ENCODE measurements at regions not wholly inside any gene's neighbourhood (a gene's known extent, or its start where the extent isn't known, plus 50 kb on each side); places are given as distances from the start of the nearest gene placed in this dataset.
"Not testable (repeated sequence)": the region's sequence is repeated elsewhere in the genome, so short reads cannot be mapped to it uniquely, and the experiment has no call there.

DNA sequence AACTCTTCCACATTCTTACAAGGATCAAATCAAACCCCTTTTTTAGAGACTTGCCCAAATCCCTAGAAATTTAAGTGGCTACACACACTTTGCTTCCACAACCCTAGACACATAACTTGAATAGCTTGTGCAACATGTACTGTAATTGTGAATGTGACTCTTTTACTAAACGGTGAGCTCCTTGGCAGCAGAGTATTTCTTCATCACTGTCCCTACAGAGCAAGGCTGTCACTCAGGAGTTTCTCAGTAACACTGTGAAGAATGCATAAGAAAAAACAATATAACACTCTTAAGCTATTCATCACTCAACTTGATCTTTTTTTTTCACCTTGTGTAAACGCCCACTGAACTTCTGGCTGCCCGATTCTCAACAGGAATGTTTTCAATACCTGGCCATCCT is 53.8 kb upstream of the ADAMTS18 start:
- DNase-seq (ENCODE audit: low read depth), result no peak

DNA sequence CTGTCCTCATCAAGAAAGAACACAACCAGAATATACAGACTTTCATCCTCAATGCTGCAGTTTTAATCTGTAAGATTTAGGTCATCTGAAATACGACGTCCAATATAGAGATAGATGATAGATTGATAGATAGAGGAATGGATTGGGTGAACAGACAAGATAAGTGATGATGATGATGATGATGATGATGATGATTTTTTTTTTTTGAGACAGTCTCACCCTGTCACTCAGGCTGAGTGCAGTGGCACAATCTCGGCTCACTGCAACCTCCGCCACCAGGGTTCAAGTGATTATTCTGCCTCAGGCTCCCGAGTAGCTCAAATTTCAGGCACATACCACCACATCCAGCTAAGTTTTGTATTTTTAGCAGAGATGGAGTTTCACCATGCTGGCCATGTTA is 56.3 kb upstream of the ADAMTS18 start:
- DNase-seq (ENCODE audit: low read depth), result no peak

- DNase-seq (ENCODE audit: low read depth), result no peak
These were observed 62.1 kb upstream of the ADAMTS18 start for GRCh38 chr16:77496934-77497333.

DNA sequence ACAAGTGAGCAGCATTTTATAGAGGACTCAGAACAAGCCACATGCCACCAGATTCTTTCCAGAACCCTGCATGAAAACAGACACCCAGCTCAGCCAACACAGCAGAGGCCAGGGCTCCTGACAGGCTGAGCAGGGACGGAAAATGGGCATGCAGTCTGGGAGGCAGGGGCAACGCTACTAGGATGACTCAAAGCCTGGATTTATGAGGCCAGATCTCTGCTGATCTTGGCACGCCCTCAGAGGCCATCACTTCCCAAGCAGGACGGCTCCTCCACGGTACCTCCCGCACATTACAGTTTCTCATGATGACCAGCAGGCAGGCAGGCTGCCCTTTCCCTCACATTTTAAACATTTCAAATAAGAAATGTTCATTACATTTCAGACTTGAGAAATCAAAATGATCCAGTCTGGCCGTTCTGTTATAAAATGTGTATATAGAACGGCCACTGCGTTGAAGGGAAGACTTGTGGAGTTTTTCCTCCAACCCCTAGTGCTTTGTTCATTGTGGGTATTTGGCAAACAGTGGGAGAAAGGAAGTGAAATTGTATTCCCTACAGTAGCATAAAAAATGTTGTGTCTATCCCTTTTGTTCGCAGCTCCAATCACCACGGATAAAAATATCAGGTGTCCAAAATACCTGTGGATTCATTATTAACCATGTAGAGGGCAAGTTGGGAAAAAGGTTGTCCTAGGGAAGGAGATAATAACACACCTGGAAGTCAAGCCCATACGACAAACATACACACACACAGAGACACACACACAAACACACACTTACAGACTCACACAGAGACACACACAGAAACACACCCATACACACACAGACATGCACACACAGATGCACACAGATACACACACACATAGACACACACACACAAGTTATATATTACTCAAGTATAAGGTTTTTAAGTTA is 64.8 kb upstream of the ADAMTS18 start:
- DNase-seq (ENCODE audit: low read depth), result no peak

GRCh38 chr16:77500286-77500598 is 65.4 kb upstream of the ADAMTS18 start:
- no peak for DNase-seq (ENCODE audit: low read depth)

- no peak for DNase-seq (ENCODE audit: low read depth)
These were observed 66.3 kb upstream of the ADAMTS18 start for GRCh38 chr16:77500934-77501664.

DNA sequence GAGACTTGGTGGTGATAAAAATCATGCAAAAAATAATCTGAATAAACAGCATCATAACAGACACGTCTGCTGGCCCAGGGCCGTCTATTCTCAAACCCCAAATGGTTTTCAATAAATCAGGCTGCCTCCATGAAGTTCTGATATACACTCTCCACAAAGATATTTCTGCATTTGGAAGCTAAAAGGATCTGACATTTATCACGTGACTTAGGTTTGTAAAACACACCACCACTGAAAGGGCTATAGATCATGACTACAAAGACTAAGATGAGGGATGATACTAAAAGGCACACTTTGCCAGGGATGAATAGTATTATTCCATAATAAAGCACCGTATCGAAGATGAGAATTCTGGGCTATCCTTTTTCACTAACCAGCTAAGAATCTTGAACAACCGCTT is 67.6 kb upstream of the ADAMTS18 start:
- DNase-seq (ENCODE audit: low read depth), result no peak

DNA sequence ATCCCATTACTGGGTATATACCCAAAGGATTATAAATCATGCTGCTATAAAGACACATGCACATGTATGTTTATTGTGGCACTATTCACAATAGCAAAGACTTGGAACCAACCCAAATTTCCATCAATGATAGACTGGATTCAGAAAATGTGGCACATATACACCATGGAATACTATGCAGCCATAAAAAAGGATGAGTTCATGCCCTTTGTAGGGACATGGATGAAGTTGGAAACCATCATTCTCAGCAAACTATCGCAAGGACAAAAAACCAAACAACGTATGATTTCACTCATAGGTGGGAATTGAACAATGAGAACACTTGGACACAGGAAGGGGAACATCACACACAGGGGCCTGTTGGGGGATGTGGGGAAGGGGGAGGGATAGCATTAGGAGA is 71.7 kb upstream of the ADAMTS18 start:
- DNase-seq (ENCODE audit: low read depth), result not testable (repeated sequence)

- DNase-seq (ENCODE audit: low read depth), result no peak
These were observed 74.2 kb upstream of the ADAMTS18 start for GRCh38 chr16:77509051-77509450.

- DNase-seq (ENCODE audit: low read depth), result no peak
These were observed 75.0 kb upstream of the ADAMTS18 start for GRCh38 chr16:77509796-77510195.

GRCh38 chr16:77511053-77511452 is 76.2 kb upstream of the ADAMTS18 start:
- no peak for DNase-seq (ENCODE audit: low read depth)

DNA sequence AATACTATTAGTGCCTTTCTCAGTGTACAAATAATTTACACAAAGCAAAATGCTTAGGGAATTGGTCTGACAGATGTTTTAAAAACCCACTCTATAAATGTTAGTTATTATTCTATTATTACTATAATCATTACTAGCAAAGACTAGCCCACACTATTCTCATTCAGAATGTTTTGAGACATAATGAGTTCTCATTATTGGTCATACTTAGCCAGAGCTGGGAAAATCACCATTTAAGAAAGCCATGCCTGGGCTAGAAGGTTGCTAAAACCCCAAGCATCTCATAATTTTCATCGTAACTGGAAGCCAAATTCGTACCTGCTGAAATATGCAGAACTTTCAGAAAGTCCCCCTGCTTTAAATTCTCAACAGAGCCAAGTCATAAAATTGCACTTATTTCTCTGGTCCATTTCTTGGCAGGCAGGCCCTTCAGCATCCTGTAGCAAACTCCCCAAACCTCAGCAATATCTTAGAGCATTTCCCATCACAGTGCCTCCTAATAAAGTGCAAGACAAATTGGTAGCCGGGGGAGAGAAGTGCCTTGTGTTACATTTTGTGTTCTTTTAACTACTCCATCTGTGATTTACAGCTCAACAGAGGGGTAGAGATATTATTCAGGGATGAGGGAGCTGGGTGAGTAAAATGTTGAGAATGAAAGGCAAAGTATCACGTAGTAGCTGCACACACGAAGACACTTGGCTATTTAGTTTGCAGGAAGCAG is 79.8 kb upstream of the ADAMTS18 start:
- no peak for DNase-seq (ENCODE audit: low read depth)

- DNase-seq (ENCODE audit: low read depth), result not testable (repeated sequence)
These were observed 90.4 kb upstream of the ADAMTS18 start for GRCh38 chr16:77525226-77525625.

- DNase-seq (ENCODE audit: low read depth), result no peak
These were observed 96.9 kb upstream of the ADAMTS18 start for GRCh38 chr16:77531752-77532151.

- no peak for DNase-seq (ENCODE audit: low read depth)
These were observed 102.0 kb upstream of the ADAMTS18 start for GRCh38 chr16:77536809-77537208.

- DNase-seq (ENCODE audit: low read depth), result no peak
These were observed 104.7 kb upstream of the ADAMTS18 start for GRCh38 chr16:77539421-77540034.

DNA sequence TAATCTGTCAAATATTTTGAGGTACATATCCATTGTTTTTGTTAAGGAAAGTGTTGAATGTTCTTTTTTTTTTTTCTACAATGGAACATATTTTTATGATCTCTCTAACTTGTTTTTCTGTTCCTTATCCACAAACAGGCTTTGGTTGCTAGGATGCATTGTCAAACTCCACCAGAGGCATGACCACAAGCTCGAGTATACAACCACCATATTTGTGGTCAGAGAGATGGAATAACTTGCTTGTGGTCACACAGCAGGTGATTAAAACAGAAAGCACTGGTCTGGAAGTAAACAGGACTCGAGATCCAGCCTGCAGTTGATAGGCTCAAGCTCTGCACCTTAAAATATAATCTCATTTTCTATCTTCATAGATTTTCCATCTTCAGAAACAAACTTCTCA is 105.8 kb upstream of the ADAMTS18 start:
- DNase-seq (ENCODE audit: low read depth), result no peak

DNA sequence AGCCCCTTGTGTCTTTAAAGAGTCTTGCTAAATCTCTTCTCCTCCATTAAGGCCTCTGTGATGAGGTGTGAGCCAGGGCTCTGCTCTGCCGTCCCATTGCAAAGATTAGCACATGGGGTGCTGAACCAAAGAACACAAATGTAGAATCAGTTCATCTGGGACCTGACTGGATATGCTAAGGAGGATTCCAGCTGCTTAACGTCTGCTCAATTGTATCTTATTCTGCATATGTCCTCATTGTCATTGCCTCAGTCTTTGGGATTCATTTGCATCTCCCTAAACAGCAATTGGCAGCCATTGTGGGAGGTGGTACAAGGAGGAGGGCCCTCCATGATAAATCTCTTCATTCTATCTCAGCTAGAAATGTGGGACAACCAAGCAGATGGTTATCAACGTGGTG is 106.3 kb upstream of the ADAMTS18 start:
- DNase-seq (ENCODE audit: low read depth), result no peak

GRCh38 chr16:77548151-77548550 is 113.3 kb upstream of the ADAMTS18 start:
- no peak for DNase-seq (ENCODE audit: low read depth)

DNA sequence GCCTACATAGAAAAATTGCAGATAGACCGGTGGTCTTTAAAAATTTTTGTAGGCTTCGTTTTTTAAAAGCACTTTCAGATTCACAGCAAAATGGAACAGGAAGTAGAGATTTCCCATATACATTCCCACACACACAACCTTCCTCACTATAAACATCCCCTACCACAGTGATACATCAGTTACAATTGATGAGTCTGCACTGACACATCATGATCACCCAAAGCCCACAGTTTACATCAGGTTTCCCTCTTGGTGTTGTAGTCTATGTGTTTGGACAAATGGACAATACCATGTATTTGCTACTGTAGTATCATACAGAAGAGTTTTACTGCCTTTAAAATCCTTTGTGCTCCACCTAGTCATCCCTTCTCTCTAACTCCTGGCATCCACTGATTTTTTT is 113.9 kb upstream of the ADAMTS18 start:
- no peak for DNase-seq (ENCODE audit: low read depth)

- no peak for DNase-seq (ENCODE audit: low read depth)
These were observed 115.0 kb upstream of the ADAMTS18 start for GRCh38 chr16:77549876-77550275.

DNA sequence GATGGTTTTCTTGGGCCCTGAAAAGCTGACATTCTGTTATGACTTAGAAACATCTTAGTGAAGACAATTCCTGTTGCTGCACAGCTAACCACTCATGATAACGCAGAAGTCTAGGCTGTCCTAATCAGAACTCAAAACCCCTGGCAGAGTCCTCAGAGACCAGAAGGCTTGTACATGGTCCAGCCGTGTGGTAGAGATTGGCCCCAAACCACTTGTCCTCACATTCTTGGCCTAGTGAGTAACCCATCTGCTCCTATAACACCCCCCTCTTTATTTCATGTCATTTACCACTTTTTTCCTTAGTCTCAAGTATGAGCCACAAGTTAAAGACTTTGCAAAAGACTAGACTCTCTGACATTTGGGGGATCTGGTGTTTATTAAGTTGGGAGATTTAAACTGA is 116.5 kb upstream of the ADAMTS18 start:
- no peak for DNase-seq (ENCODE audit: low read depth)

Data from stimulated activated CD4-positive, alpha-beta T cell treated with anti-CD3 and anti-CD28 coated beads, Interleukin-2, amount 100 ng/mL, for 4 hours (primary cell).